ENCODE measurements at regions not wholly inside any gene's neighbourhood (a gene's known extent, or its start where the extent isn't known, plus 50 kb on each side); places are given as distances from the start of the nearest gene placed in this dataset.

GRCh38 chr1:238242181-238242580 is 351.5 kb upstream of the ZP4 start:
- no peak for DNase-seq (ENCODE audit: low spot score, unreplicated experiment)
- no peaks in the 10 kb centered on the region for H3K4me1 Mint-ChIP-seq (ENCODE audit: low read depth)
- no peak for TF ChIP-seq CTCF (IDR thresholded peaks at IDR 0.05; ENCODE audit: unreplicated experiment)
- H3K27ac Mint-ChIP-seq, result no peak overlapping the region
- no peaks in the 10 kb centered on the region for H3K27me3 Mint-ChIP-seq
- no peak overlapping the region for H3K4me3 Mint-ChIP-seq (ENCODE audit: low read depth)
- H3K9me3 Mint-ChIP-seq (ENCODE audit: low read depth), result no peaks in the 10 kb centered on the region
- H3K36me3 Mint-ChIP-seq (ENCODE audit: insufficient read depth), result no peaks in the 10 kb centered on the region

GRCh38 chr1:238241607-238242006 is 350.9 kb upstream of the ZP4 start:
- H3K36me3 Mint-ChIP-seq (ENCODE audit: insufficient read depth), result no peaks in the 10 kb centered on the region
- H3K4me3 Mint-ChIP-seq (ENCODE audit: low read depth), result no peak overlapping the region
- no peak for TF ChIP-seq CTCF (IDR thresholded peaks at IDR 0.05; ENCODE audit: unreplicated experiment)
- no peaks in the 10 kb centered on the region for H3K4me1 Mint-ChIP-seq (ENCODE audit: low read depth)
- no peaks in the 10 kb centered on the region for H3K9me3 Mint-ChIP-seq (ENCODE audit: low read depth)
- H3K27me3 Mint-ChIP-seq, result no peaks in the 10 kb centered on the region
- no peak overlapping the region for H3K27ac Mint-ChIP-seq
- DNase-seq (ENCODE audit: low spot score, unreplicated experiment), result no peak

GRCh38 chr1:238239343-238239742 is 348.6 kb upstream of the ZP4 start:
- Mint-ChIP-seq H3K4me1 (ENCODE audit: low read depth) (no peaks in the 10 kb centered on the region), H3K27ac (no peak overlapping the region), H3K27me3 (no peaks in the 10 kb centered on the region), H3K9me3 (ENCODE audit: low read depth) (no peaks in the 10 kb centered on the region), H3K36me3 (ENCODE audit: insufficient read depth) (no peaks in the 10 kb centered on the region), H3K4me3 (ENCODE audit: low read depth) (no peak overlapping the region)
- no peak for DNase-seq (ENCODE audit: low spot score, unreplicated experiment)
- no peak for TF ChIP-seq CTCF (IDR thresholded peaks at IDR 0.05; ENCODE audit: unreplicated experiment)

GRCh38 chr1:238233966-238234365 is 343.2 kb upstream of the ZP4 start:
- no peak for DNase-seq (ENCODE audit: low spot score, unreplicated experiment)
- H3K27ac Mint-ChIP-seq, result no peak overlapping the region
- H3K36me3 Mint-ChIP-seq (ENCODE audit: insufficient read depth), result no peaks in the 10 kb centered on the region
- no peak overlapping the region for H3K4me3 Mint-ChIP-seq (ENCODE audit: low read depth)
- H3K9me3 Mint-ChIP-seq (ENCODE audit: low read depth), result no peaks in the 10 kb centered on the region
- TF ChIP-seq CTCF (IDR thresholded peaks at IDR 0.05; ENCODE audit: unreplicated experiment), result no peak
- no peaks in the 10 kb centered on the region for H3K27me3 Mint-ChIP-seq
- H3K4me1 Mint-ChIP-seq (ENCODE audit: low read depth), result no peaks in the 10 kb centered on the region

GRCh38 chr1:238232084-238232710 is 341.5 kb upstream of the ZP4 start:
- Mint-ChIP-seq H3K4me1 (ENCODE audit: low read depth) (no peaks in the 10 kb centered on the region), H3K27ac (no peak overlapping the region), H3K4me3 (ENCODE audit: low read depth) (no peak overlapping the region), H3K27me3 (no peaks in the 10 kb centered on the region), H3K36me3 (ENCODE audit: insufficient read depth) (no peaks in the 10 kb centered on the region), H3K9me3 (ENCODE audit: low read depth) (no peaks in the 10 kb centered on the region)
- DNase-seq (ENCODE audit: low spot score, unreplicated experiment), result no peak
- no peak for TF ChIP-seq CTCF (IDR thresholded peaks at IDR 0.05; ENCODE audit: unreplicated experiment)

Measured in progenitor cell of endocrine pancreas (in vitro differentiated cells).